HEK293 (cell line): ENCODE measurements at regions not wholly inside any gene's neighbourhood (a gene's known extent, or its start where the extent isn't known, plus 50 kb on each side); places are given as distances from the start of the nearest gene placed in this dataset.

Experiments
- CTCF ChIA-PET: fragments of 350-600 bp; formaldehyde crosslinking; extraction: SDS; loops from one replicate; lab custom pipeline; 2021; ENCODE audit warnings: antibody characterized with exemption; lab: Yijun Ruan, JAX
- POLR2A ChIA-PET: fragments of 300-600 bp; formaldehyde crosslinking; extraction: SDS; loops from one replicate; lab custom pipeline; 2020; ENCODE audit warnings: antibody characterized with exemption, inconsistent platforms; lab: Yijun Ruan, JAX
- H3K27ac ChIP-seq: fragments of 200-500 bp; sonication (Bioruptor generic); 2 replicates; pipeline ENCODE4 v1.5.1; 2014; ENCODE audit warnings: low read depth, low read length, control low read depth, inconsistent platforms; ENCODE audit errors: extremely low read depth
- H3K36me3 ChIP-seq, 2 experiments: fragments of 200-500 bp in 1 of 2; sonication (Bioruptor generic) in 1 of 2; 1 replicate in 1 of 2; 2 replicates in 1 of 2; pipeline ENCODE4 v1.5.1; 2014 to 2017; ENCODE audit warnings: inconsistent platforms in 2 of 2, low read length in 2 of 2; ENCODE audit not compliant: control insufficient read depth in 2 of 2, insufficient read depth in 1 of 2
- H3K4me1 ChIP-seq: fragments of 200-500 bp; sonication (Bioruptor generic); 2 replicates; pipeline ENCODE4 v1.5.1; 2014; ENCODE audit warnings: mild to moderate bottlenecking, low read length, inconsistent platforms; ENCODE audit not compliant: control insufficient read depth, insufficient read depth
- H3K4me3 ChIP-seq: 2 replicates; pipeline ENCODE4 v1.5.1; 2011; ENCODE audit warnings: low read depth, mild to moderate bottlenecking, control low read depth, low read length, moderate library complexity
- H3K9me3 ChIP-seq: fragments of 200-500 bp; sonication (Bioruptor generic); 2 replicates; pipeline ENCODE4 v1.5.1; 2014; ENCODE audit warnings: low read depth, low read length, inconsistent platforms; ENCODE audit not compliant: control insufficient read depth, insufficient read depth
- KLF1 ChIP-seq: fragments of 450-650 bp; formaldehyde crosslinking; IDR thresholded peaks from 2 replicates; pipeline ENCODE4 v1.5.1; 2016; ENCODE audit warnings: missing biosample characterization, missing genetic modification characterization
- KLF8 ChIP-seq: fragments of 450-650 bp; formaldehyde crosslinking; IDR thresholded peaks from 2 replicates; pipeline ENCODE4 v1.5.1; 2016; ENCODE audit warnings: missing biosample characterization, missing genetic modification characterization
- KLF9 ChIP-seq: fragments of 450-650 bp; formaldehyde crosslinking; IDR thresholded peaks from 2 replicates; pipeline ENCODE4 v1.5.1; 2016; ENCODE audit warnings: missing biosample characterization, missing genetic modification characterization, low read depth
- PRDM1 ChIP-seq: fragments of 450-650 bp; formaldehyde crosslinking; IDR thresholded peaks from 2 replicates; pipeline ENCODE4; 2016; ENCODE audit warnings: missing biosample characterization, missing genetic modification characterization
- REST ChIP-seq: fragments of 450-650 bp; formaldehyde crosslinking; IDR thresholded peaks from 2 replicates; pipeline ENCODE4 v1.5.1; 2016; ENCODE audit warnings: missing biosample characterization, missing genetic modification characterization
- SETDB1 ChIP-seq: IDR thresholded peaks from one replicate; pipeline ENCODE4 v1.6.1; 2017; ENCODE audit warnings: mild to moderate bottlenecking, low read length, moderate library complexity, mixed read lengths; ENCODE audit not compliant: insufficient read length
- TCF7L2 ChIP-seq: IDR thresholded peaks from 2 replicates; pipeline ENCODE4 v1.6.1; 2011; ENCODE audit warnings: low read depth, mild to moderate bottlenecking, inconsistent platforms, low read length, moderate library complexity, borderline replicate concordance
- TRIM28 ChIP-seq: IDR thresholded peaks from 2 replicates; pipeline ENCODE4 v1.6.1; 2011; ENCODE audit warnings: low read length, control low read depth, borderline replicate concordance
- YY1 ChIP-seq: fragments of 450-650 bp; formaldehyde crosslinking; IDR thresholded peaks from 2 replicates; pipeline ENCODE4 v1.5.1; 2018; ENCODE audit warnings: missing biosample characterization, missing genetic modification characterization
- YY2 ChIP-seq: fragments of 450-650 bp; formaldehyde crosslinking; IDR thresholded peaks from 2 replicates; pipeline ENCODE4 v1.5.1; 2016; ENCODE audit warnings: missing biosample characterization, missing genetic modification characterization
- ZBTB17 ChIP-seq: fragments of 450-650 bp; formaldehyde crosslinking; IDR thresholded peaks from 2 replicates; pipeline ENCODE4 v1.5.1; 2016; ENCODE audit warnings: missing biosample characterization, missing genetic modification characterization
- ZBTB21 ChIP-seq: fragments of 450-650 bp; formaldehyde crosslinking; IDR thresholded peaks from 2 replicates; pipeline ENCODE4 v1.5.1; 2017; ENCODE audit warnings: missing biosample characterization, missing genetic modification characterization
- ZEB2 ChIP-seq: fragments of 450-650 bp; formaldehyde crosslinking; IDR thresholded peaks from 2 replicates; pipeline ENCODE4 v1.5.1; 2016; ENCODE audit warnings: missing biosample characterization, missing genetic modification characterization
- ZFHX2 ChIP-seq: fragments of 450-650 bp; formaldehyde crosslinking; conservative IDR thresholded peaks from 2 replicates; pipeline ENCODE4 v1.5.1; 2016; ENCODE audit warnings: missing biosample characterization, missing genetic modification characterization
- ZFP3 ChIP-seq: fragments of 450-650 bp; formaldehyde crosslinking; IDR thresholded peaks from 2 replicates; pipeline ENCODE4 v1.5.1; 2016; ENCODE audit warnings: low read depth, missing biosample characterization, missing genetic modification characterization
- ZFP37 ChIP-seq: fragments of 450-650 bp; formaldehyde crosslinking; IDR thresholded peaks from 2 replicates; pipeline ENCODE4 v1.5.1; 2016; ENCODE audit warnings: missing biosample characterization, missing genetic modification characterization
- ZNF133 ChIP-seq: fragments of 450-650 bp; formaldehyde crosslinking; IDR thresholded peaks from 2 replicates; pipeline ENCODE4 v1.5.1; 2016; ENCODE audit warnings: missing biosample characterization, missing genetic modification characterization
- ZNF146 ChIP-seq: fragments of 450-650 bp; formaldehyde crosslinking; IDR thresholded peaks from 2 replicates; pipeline ENCODE4 v1.5.1; 2016; ENCODE audit warnings: missing biosample characterization, missing genetic modification characterization
- ZNF175 ChIP-seq: fragments of 450-650 bp; formaldehyde crosslinking; IDR thresholded peaks from 2 replicates; pipeline ENCODE4 v1.5.1; 2016; ENCODE audit warnings: missing biosample characterization, missing genetic modification characterization
- ZNF394 ChIP-seq: fragments of 450-650 bp; formaldehyde crosslinking; IDR thresholded peaks from 2 replicates; pipeline ENCODE4 v1.5.1; 2016; ENCODE audit warnings: missing biosample characterization, missing genetic modification characterization, mild to moderate bottlenecking, moderate library complexity, borderline replicate concordance
- ZNF510 ChIP-seq: fragments of 450-650 bp; formaldehyde crosslinking; IDR thresholded peaks from 2 replicates; pipeline ENCODE4 v1.5.1; 2018; ENCODE audit warnings: mild to moderate bottlenecking, missing genetic modification characterization, missing biosample characterization; ENCODE audit not compliant: insufficient replicate concordance
- ZNF560 ChIP-seq: fragments of 450-650 bp; formaldehyde crosslinking; IDR thresholded peaks from 2 replicates; pipeline ENCODE4 v1.5.1; 2017; ENCODE audit warnings: missing biosample characterization, missing genetic modification characterization, borderline replicate concordance
- ZNF596 ChIP-seq: fragments of 450-650 bp; IDR thresholded peaks from 2 replicates; pipeline ENCODE4 v1.5.0; 2018; ENCODE audit warnings: missing biosample characterization, mild to moderate bottlenecking, missing genetic modification characterization, moderate library complexity
- ZNF658 ChIP-seq: fragments of 450-650 bp; formaldehyde crosslinking; IDR thresholded peaks from 2 replicates; pipeline ENCODE4; 2016; ENCODE audit warnings: missing biosample characterization, missing genetic modification characterization
- ZNF670 ChIP-seq: fragments of 450-650 bp; formaldehyde crosslinking; IDR thresholded peaks from 2 replicates; pipeline ENCODE4 v1.5.1; 2016; ENCODE audit warnings: missing biosample characterization, missing genetic modification characterization, low read depth
- ZNF677 ChIP-seq: fragments of 450-650 bp; IDR thresholded peaks from 2 replicates; pipeline ENCODE4 v1.5.0; 2018; ENCODE audit warnings: missing biosample characterization, mild to moderate bottlenecking, missing genetic modification characterization, moderate library complexity
- ZNF785 ChIP-seq: fragments of 450-650 bp; formaldehyde crosslinking; IDR thresholded peaks from 2 replicates; pipeline ENCODE4 v1.5.1; 2016; ENCODE audit warnings: missing biosample characterization, missing genetic modification characterization
- ZXDB ChIP-seq: fragments of 450-650 bp; formaldehyde crosslinking; IDR thresholded peaks from 2 replicates; pipeline ENCODE4 v1.5.1; 2016; ENCODE audit warnings: missing biosample characterization, missing genetic modification characterization

GRCh38 chr18:24695168-24695567, 234.7 kb downstream of the HRH4 start:
- Histone ChIP-seq H3K9me3 (no peaks in the 10 kb centered on the region), H3K27ac (no peak overlapping the region), H3K36me3 (no peaks in the 10 kb centered on the region), H3K4me1 (no peaks in the 10 kb centered on the region), H3K4me3 (no peak overlapping the region)
- TF ChIP-seq PRDM1 (tag by site-specific recombination) = no peak
- no peak for TF ChIP-seq ZNF175 (tag by site-specific recombination)
- no peak for TF ChIP-seq ZNF677
- no peak for TF ChIP-seq ZNF510 (tag by site-specific recombination)
- ChIA-PET CTCF (interaction anchor here (0.6 to 1.3 kb wide), 2 partner anchors 32 to 237 kb away, joined by 3 read pairs; no protein-coding TSS in a partner anchor), POLR2A (no interaction called here)

GRCh38 chr18:24702001-24702515, 241.6 kb downstream of the HRH4 start:
- Histone ChIP-seq H3K36me3 (no peaks in the 10 kb centered on the region), H3K27ac (no peak overlapping the region), H3K4me3 (no peak overlapping the region), H3K9me3 (no peaks in the 10 kb centered on the region), H3K4me1 (no peaks in the 10 kb centered on the region)
- POLR2A ChIA-PET = no interaction called here
- CTCF ChIA-PET = interaction anchor here (2.0 kb wide), 1 partner anchor 25 kb away, joined by 4 read pairs; no protein-coding TSS in a partner anchor
- TF ChIP-seq ZNF394 (tag by site-specific recombination) (no peak), ZNF596 (tag by site-specific recombination) (no peak), ZNF133 (no peak), ZFP3 (tag by site-specific recombination) (no peak), KLF8 (no peak), ZFHX2 (no peak), YY2 (tag by site-specific recombination) (no peak), ZNF146 (no peak)

GRCh38 chr18:24703316-24703715, 242.9 kb downstream of the HRH4 start:
- ChIA-PET POLR2A (no interaction called here), CTCF (interaction anchor here (2.0 kb wide), 1 partner anchor 23 kb away, joined by 4 read pairs; no protein-coding TSS in a partner anchor)
- no peak overlapping the region for H3K4me3 ChIP-seq
- no peaks in the 10 kb centered on the region for H3K4me1 ChIP-seq
- H3K9me3 ChIP-seq = no peaks in the 10 kb centered on the region
- H3K36me3 ChIP-seq = no peaks in the 10 kb centered on the region
- TF ChIP-seq KLF9 (tag by site-specific recombination) (no peak), KLF1 (tag by site-specific recombination) (no peak), ZXDB (tag by site-specific recombination) (no peak), TRIM28 (peak; percentile 80; the same call in 1 of the 2 replicates), ZNF670 (no peak), SETDB1 (peak; percentile 87)
- no peak overlapping the region for H3K27ac ChIP-seq

GRCh38 chr18:24704946-24705630, 244.7 kb downstream of the HRH4 start:
- H3K36me3 ChIP-seq = no peaks in the 10 kb centered on the region
- no peaks in the 10 kb centered on the region for H3K9me3 ChIP-seq
- no peak overlapping the region for H3K4me3 ChIP-seq
- ChIA-PET CTCF (interaction anchor here (0.6 kb wide), 1 partner anchor 25 kb away, joined by 3 read pairs; no protein-coding TSS in a partner anchor), POLR2A (no interaction called here)
- H3K27ac ChIP-seq = no peak overlapping the region
- H3K4me1 ChIP-seq = no peaks in the 10 kb centered on the region
- no peak for TF ChIP-seq TCF7L2
- TF ChIP-seq YY1 = no peak
- TF ChIP-seq ZFP37 (tag by site-specific recombination) = no peak
- TF ChIP-seq ZNF560 (tag by site-specific recombination) = no peak
- TF ChIP-seq ZNF785 (tag by site-specific recombination) = no peak
- TF ChIP-seq ZNF658 (tag by site-specific recombination) = no peak
- no peak for TF ChIP-seq ZEB2 (tag by site-specific recombination)
- TF ChIP-seq ZBTB17 = no peak
- no peak for TF ChIP-seq REST (tag by site-specific recombination)
- no peak for TF ChIP-seq ZBTB21 (tag by site-specific recombination)
